K562 (cell line): ENCODE measurements at regions not wholly inside any gene's neighbourhood (a gene's known extent, or its start where the extent isn't known, plus 50 kb on each side); places are given as distances from the start of the nearest gene placed in this dataset.

Experiments
- ATAC-seq: fragments of 200-7000 bp; cut with Tn5 transposase; 3 replicates; pipeline ENCODE4 v1.9.1; 2020; ENCODE audit warnings: moderate library complexity
- BruUV-seq: library from RNA; stranded (reverse); fragments of 400-500 nt; replicated peaks from 2 replicates; lab custom pipeline; 2021; lab: Mats Ljungman, UMichigan
- CTCF ChIA-PET: fragments of 300-600 bp; formaldehyde crosslinking; extraction: SDS; loops from one replicate; lab custom pipeline; 2021; ENCODE audit warnings: low intra/inter-chr PET ratio; lab: Yijun Ruan, JAX
- POLR2A ChIA-PET: fragments of 300-600, 350-650 bp; sonication (Branson Sonifier 250); formaldehyde crosslinking; extraction: SDS; loops from one replicate; lab custom pipeline; 2021; ENCODE audit warnings: antibody characterized with exemption, inconsistent platforms; lab: Yijun Ruan, JAX
- DNase-seq, 4 experiments: peaks; one replicate each; pipeline versions ENCODE4 v3.0.0 to v3.0.0-alpha.2; 2011 to 2018; ENCODE audit warnings: low spot score in 3 of 4, mixed read lengths in 3 of 4; ENCODE audit errors: extremely low read depth in 1 of 4
- FAIRE-seq: peaks from 2 replicates; lab custom pipeline; 2011; peaks lifted over from hg19 to GRCh38; lab: Jason Lieb, UNC
- H2AFZ ChIP-seq: 2 replicates; pipeline ENCODE4 v1.6.0; 2011; ENCODE audit warnings: low read depth, low read length, control low read depth, inconsistent platforms
- H3K27ac ChIP-seq: fragments of 200-600 bp; 3 replicates; pipeline ENCODE4 v1.8.0; 2011; ENCODE audit warnings: low read depth, mild to moderate bottlenecking, control low read depth, inconsistent platforms, low read length, moderate library complexity, mixed read lengths; ENCODE audit errors: extremely low read depth
- H3K27me3 ChIP-seq, 2 experiments: fragments of 300-600 bp in 1 of 2; 2 replicates in 1 of 2; 3 replicates in 1 of 2; pipeline versions ENCODE4 v1.6.0 to v1.8.0; 2011; ENCODE audit warnings: inconsistent platforms in 2 of 2, low read length in 2 of 2, mild to moderate bottlenecking in 1 of 2, mixed read lengths in 1 of 2, moderate library complexity in 1 of 2; ENCODE audit not compliant: control insufficient read depth in 2 of 2, insufficient read depth in 2 of 2
- H3K36me3 ChIP-seq: fragments of 300-600 bp; 3 replicates; pipeline ENCODE4 v1.8.0; 2011; ENCODE audit warnings: mild to moderate bottlenecking, low read length, inconsistent platforms; ENCODE audit not compliant: control insufficient read depth, insufficient read depth
- H3K4me1 ChIP-seq, 2 experiments: fragments of 200-600 bp in 1 of 2; replicated peaks in 1 of 2; 2 replicates in 1 of 2; 3 replicates in 1 of 2; pipeline versions ENCODE4 v1.5.1 to v1.8.0; 2011; ENCODE audit warnings: inconsistent platforms in 2 of 2, low read length in 2 of 2, mild to moderate bottlenecking in 1 of 2, mixed read lengths in 1 of 2, moderate library complexity in 1 of 2; ENCODE audit not compliant: control insufficient read depth in 2 of 2, insufficient read depth in 2 of 2
- H3K4me2 ChIP-seq: 2 replicates; pipeline ENCODE4 v1.6.1; 2011; ENCODE audit warnings: low read length, control low read depth, inconsistent platforms, mixed read lengths; ENCODE audit not compliant: insufficient read depth
- H3K4me3 ChIP-seq: fragments of 200-600 bp; sonication (generic), shearing (Covaris generic); 2 replicates; pipeline ENCODE4 v1.5.1; 2016; ENCODE audit warnings: control low read depth, inconsistent platforms
- H3K79me2 ChIP-seq: fragments of 200-600 bp; 3 replicates; pipeline ENCODE4 v1.8.0; 2011; ENCODE audit warnings: low read length, inconsistent platforms; ENCODE audit not compliant: control insufficient read depth, insufficient read depth
- H3K9ac ChIP-seq, 2 experiments: 2 replicates each; pipeline versions ENCODE4 v1.6.0 to v1.6.1; 2011; ENCODE audit warnings: low read depth in 2 of 2, low read length in 2 of 2, control low read depth in 1 of 2, inconsistent platforms in 1 of 2, mild to moderate bottlenecking in 1 of 2, mixed read lengths in 1 of 2; ENCODE audit not compliant: insufficient read depth in 1 of 2
- H3K9me1 ChIP-seq: one replicate; pipeline ENCODE4 v1.6.0; 2011; ENCODE audit warnings: inconsistent platforms, mild to moderate bottlenecking, low read length, moderate library complexity; ENCODE audit not compliant: control insufficient read depth, insufficient read depth
- H3K9me3 ChIP-seq: replicated peaks from 2 replicates; pipeline ENCODE4 v1.5.1; 2011; ENCODE audit warnings: low read depth, low read length, inconsistent platforms; ENCODE audit not compliant: control insufficient read depth, insufficient read depth
- H4K20me1 ChIP-seq: replicated peaks from 2 replicates; pipeline ENCODE4 v1.6.1; 2011; ENCODE audit warnings: low read length, inconsistent platforms, mixed read lengths; ENCODE audit not compliant: control insufficient read depth, insufficient read depth
- DACH1 ChIP-seq: fragments of 450-650 bp; IDR thresholded peaks from 2 replicates; pipeline ENCODE4 v1.6.1; 2018; ENCODE audit not compliant: partially characterized antibody
- HDAC3 ChIP-seq: fragments of 450-650 bp; IDR thresholded peaks from 2 replicates; pipeline ENCODE4 v1.6.1; 2018; ENCODE audit warnings: borderline replicate concordance, mild to moderate bottlenecking, moderate library complexity; ENCODE audit not compliant: partially characterized antibody
- MED1 ChIP-seq: sonication (generic); formaldehyde crosslinking; IDR thresholded peaks from 2 replicates; pipeline ENCODE4 v1.8.1; 2023; ENCODE audit warnings: missing genetic modification reagents, borderline replicate concordance
- NCOA6 ChIP-seq: fragments of 450-650 bp; IDR thresholded peaks from 2 replicates; pipeline ENCODE4 v1.6.1; 2017; ENCODE audit warnings: mild to moderate bottlenecking
- NR2C2 ChIP-seq, 2 experiments: fragments of 200-800 bp in 1 of 2; sonication (Bioruptor generic) in 1 of 2; sonication (generic) in 1 of 2; formaldehyde crosslinking in 1 of 2; IDR thresholded peaks; 2 replicates each; pipeline versions ENCODE4 v1.6.1 to v1.8.0; 2016 to 2022; ENCODE audit warnings: mild to moderate bottlenecking in 1 of 2, missing compliant biosample characterization in 1 of 2, missing genetic modification characterization in 1 of 2, missing genetic modification reagents in 1 of 2
- PCBP2 ChIP-seq: fragments of 200-400 bp; formaldehyde crosslinking; IDR thresholded peaks from 2 replicates; pipeline ENCODE4 v1.6.1; 2018; ENCODE audit warnings: low read length, low read depth, mild to moderate bottlenecking, moderate library complexity; ENCODE audit not compliant: poor library complexity, severe bottlenecking
- SMAD3 ChIP-seq: fragments of 450-650 bp; formaldehyde crosslinking; conservative IDR thresholded peaks from 2 replicates; pipeline ENCODE4 v1.4.0; 2020; ENCODE audit warnings: mild to moderate bottlenecking
- TAF7 ChIP-seq: fragments of 450-650 bp; IDR thresholded peaks from 2 replicates; pipeline ENCODE4 v1.6.1; 2016; ENCODE audit warnings: missing genetic modification characterization, missing compliant biosample characterization
- THRAP3 ChIP-seq: fragments of 450-650 bp; IDR thresholded peaks from 2 replicates; pipeline ENCODE4 v1.6.1; 2016; ENCODE audit warnings: mild to moderate bottlenecking, inconsistent platforms, borderline replicate concordance
- ZNF766 ChIP-seq: fragments of 200-800 bp; sonication (Bioruptor generic); conservative IDR thresholded peaks from 2 replicates; pipeline ENCODE4 v1.6.1; 2016; ENCODE audit warnings: missing genetic modification characterization, missing compliant biosample characterization
- WGBS: fragments of 100-300 bp; shearing (Covaris generic); methylation state at CpG from one replicate; pipeline ENCODE4 v1.1.6; 2016; ENCODE audit warnings: low coverage, mixed read lengths; ENCODE audit not compliant: insufficient coverage; ENCODE audit errors: missing lambda C conversion rate; 5-methylcytosine and 5-hydroxymethylcytosine counted together
- in situ Hi-C: fragments of 300-500 bp; cut with MboI; formaldehyde crosslinking; loops from 4 replicates; pipeline ENCODE4 v1.15.0; 2018; ENCODE audit warnings: inconsistent platforms, mixed read lengths
- intact Hi-C: fragments of 100-400 bp; cut with micrococcal nuclease; formaldehyde crosslinking; loops from 2 replicates; pipeline ENCODE4 v1.14.2; 2022
- TF ChIP-seq, protein P1 (sequence below): IDR thresholded peaks from 2 replicates; pipeline ENCODE4 v1.6.1; 2016; ENCODE audit warnings: missing genetic modification characterization, missing compliant biosample characterization
- TF ChIP-seq, protein P2 (sequence below), 2 experiments: fragments of 450-650 bp in 1 of 2; IDR thresholded peaks; 2 replicates each; pipeline ENCODE4 v1.6.1; 2011 to 2017; ENCODE audit warnings: low read depth in 2 of 2, antibody characterized with exemption in 1 of 2, borderline replicate concordance in 1 of 2, low read length in 1 of 2, mild to moderate bottlenecking in 1 of 2, mixed read lengths in 1 of 2; ENCODE audit not compliant: control insufficient read depth in 1 of 2
- TF ChIP-seq, protein P3 (sequence below): fragments of 250-450 bp; sonication (Bioruptor Pico); IDR thresholded peaks from 2 replicates; pipeline ENCODE4 v1.5.0; 2021; ENCODE audit warnings: mild to moderate bottlenecking, borderline replicate concordance

DNA sequence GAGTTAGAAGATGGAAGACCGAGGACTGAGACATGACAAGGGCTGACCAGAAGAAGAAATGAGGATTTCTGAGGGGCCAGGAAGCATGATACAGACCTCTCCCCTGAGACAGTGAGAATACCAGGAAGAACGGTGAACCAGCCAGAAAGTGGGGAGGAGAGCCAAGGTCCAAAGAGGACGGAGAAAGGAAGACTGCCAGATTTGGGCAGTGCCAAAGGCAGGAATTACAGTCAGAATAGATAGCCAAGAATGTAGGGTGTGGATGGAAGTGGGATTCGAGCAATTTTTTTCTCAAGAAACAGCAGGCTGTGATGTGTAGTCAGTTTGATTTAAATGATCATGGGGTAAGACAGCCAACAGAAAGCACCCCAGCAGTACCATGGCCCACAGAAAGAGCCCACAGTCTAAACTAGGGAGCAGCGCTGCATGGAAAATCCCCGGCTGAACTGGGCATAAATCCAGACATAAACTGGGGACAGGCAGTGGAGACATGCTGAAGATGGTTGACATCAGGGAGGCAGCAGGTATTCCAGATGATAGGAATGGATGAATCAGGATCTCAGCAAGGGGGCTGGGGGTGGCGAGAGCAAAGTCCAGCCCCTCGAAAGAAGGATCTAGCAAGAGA, 67.3 kb upstream of the BARX2 start:
- in situ Hi-C loops (loop anchor here (25.0 kb wide), 1 partner anchor 421 kb away; the partner anchor contains the start of gene KCNJ5), intact Hi-C loops (no loop called here)
- Histone ChIP-seq H3K9me1 (no peaks in the 10 kb centered on the region), H3K27me3 (no peaks in the 10 kb centered on the region), H3K4me3 (no peak overlapping the region), H3K4me2 (no peak overlapping the region), H2AFZ (no peak overlapping the region), H3K79me2 (no peaks in the 10 kb centered on the region), H3K27ac (no peak overlapping the region), H4K20me1 (no peaks in the 10 kb centered on the region), H3K4me1 (no peaks in the 10 kb centered on the region), H3K36me3 (no peaks in the 10 kb centered on the region), H3K9me3 (no peaks in the 10 kb centered on the region), H3K9ac (no peak overlapping the region)
- 0% methylated on average over 6 of the region's 8 CpGs for WGBS
- CTCF ChIA-PET = no interaction called here
- FAIRE-seq = no peak
- DNase-seq = no peak
- ATAC-seq = no peak
- BruUV-seq = no TSS peak
- POLR2A ChIA-PET = no interaction called here
- no peak for TF ChIP-seq ZNF766
- TF ChIP-seq, protein P1, sequence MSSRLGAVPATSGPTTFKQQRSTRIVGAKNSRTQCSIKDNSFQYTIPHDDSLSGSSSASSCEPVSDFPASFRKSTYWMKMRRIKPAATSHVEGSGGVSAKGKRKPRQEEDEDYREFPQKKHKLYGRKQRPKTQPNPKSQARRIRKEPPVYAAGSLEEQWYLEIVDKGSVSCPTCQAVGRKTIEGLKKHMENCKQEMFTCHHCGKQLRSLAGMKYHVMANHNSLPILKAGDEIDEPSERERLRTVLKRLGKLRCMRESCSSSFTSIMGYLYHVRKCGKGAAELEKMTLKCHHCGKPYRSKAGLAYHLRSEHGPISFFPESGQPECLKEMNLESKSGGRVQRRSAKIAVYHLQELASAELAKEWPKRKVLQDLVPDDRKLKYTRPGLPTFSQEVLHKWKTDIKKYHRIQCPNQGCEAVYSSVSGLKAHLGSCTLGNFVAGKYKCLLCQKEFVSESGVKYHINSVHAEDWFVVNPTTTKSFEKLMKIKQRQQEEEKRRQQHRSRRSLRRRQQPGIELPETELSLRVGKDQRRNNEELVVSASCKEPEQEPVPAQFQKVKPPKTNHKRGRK (tag) = no peak
- TF ChIP-seq NCOA6 = no peak
- TF ChIP-seq, protein P2, sequence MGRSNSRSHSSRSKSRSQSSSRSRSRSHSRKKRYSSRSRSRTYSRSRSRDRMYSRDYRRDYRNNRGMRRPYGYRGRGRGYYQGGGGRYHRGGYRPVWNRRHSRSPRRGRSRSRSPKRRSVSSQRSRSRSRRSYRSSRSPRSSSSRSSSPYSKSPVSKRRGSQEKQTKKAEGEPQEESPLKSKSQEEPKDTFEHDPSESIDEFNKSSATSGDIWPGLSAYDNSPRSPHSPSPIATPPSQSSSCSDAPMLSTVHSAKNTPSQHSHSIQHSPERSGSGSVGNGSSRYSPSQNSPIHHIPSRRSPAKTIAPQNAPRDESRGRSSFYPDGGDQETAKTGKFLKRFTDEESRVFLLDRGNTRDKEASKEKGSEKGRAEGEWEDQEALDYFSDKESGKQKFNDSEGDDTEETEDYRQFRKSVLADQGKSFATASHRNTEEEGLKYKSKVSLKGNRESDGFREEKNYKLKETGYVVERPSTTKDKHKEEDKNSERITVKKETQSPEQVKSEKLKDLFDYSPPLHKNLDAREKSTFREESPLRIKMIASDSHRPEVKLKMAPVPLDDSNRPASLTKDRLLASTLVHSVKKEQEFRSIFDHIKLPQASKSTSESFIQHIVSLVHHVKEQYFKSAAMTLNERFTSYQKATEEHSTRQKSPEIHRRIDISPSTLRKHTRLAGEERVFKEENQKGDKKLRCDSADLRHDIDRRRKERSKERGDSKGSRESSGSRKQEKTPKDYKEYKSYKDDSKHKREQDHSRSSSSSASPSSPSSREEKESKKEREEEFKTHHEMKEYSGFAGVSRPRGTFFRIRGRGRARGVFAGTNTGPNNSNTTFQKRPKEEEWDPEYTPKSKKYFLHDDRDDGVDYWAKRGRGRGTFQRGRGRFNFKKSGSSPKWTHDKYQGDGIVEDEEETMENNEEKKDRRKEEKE (IDR thresholded peaks at IDR 0.05; ENCODE audit: borderline replicate concordance in 1 of 2, control insufficient read depth in 1 of 2, low read depth in 2 of 2, low read length in 1 of 2) = no peak
- TF ChIP-seq DACH1 = no peak
- TF ChIP-seq SMAD3 = no peak
- no peak for TF ChIP-seq PCBP2
- no peak for TF ChIP-seq MED1 (CRISPR knock-in tag)
- no peak for TF ChIP-seq THRAP3
- no peak for TF ChIP-seq NR2C2 (CRISPR knock-in tag; IDR thresholded peaks at IDR 0.05)
- TF ChIP-seq NR2C2 (tag; IDR thresholded peaks at IDR 0.05) = no peak
- TF ChIP-seq, protein P3, sequence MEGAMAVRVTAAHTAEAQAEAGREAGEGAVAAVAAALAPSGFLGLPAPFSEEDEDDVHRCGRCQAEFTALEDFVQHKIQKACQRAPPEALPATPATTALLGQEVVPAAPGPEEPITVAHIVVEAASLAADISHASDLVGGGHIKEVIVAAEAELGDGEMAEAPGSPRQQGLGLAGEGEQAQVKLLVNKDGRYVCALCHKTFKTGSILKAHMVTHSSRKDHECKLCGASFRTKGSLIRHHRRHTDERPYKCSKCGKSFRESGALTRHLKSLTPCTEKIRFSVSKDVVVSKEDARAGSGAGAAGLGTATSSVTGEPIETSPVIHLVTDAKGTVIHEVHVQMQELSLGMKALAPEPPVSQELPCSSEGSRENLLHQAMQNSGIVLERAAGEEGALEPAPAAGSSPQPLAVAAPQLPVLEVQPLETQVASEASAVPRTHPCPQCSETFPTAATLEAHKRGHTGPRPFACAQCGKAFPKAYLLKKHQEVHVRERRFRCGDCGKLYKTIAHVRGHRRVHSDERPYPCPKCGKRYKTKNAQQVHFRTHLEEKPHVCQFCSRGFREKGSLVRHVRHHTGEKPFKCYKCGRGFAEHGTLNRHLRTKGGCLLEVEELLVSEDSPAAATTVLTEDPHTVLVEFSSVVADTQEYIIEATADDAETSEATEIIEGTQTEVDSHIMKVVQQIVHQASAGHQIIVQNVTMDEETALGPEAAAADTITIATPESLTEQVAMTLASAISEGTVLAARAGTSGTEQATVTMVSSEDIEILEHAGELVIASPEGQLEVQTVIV = no peak
- no peak for TF ChIP-seq HDAC3
- TF ChIP-seq TAF7 (tag) = no peak
